Effector memory CD4-positive, alpha-beta T cell (primary cell): ENCODE measurements at regions not wholly inside any gene's neighbourhood (a gene's known extent, or its start where the extent isn't known, plus 50 kb on each side); places are given as distances from the start of the nearest gene placed in this dataset.

ENCODE experiments used
- DNase-seq, 3 donors: peaks; one replicate each; pipeline ENCODE4 v3.0.0-alpha.2; 2020
- H3K27ac ChIP-seq: 2 replicates; pipeline ENCODE4 v1.7.0; 2013; ENCODE audit warnings: mild to moderate bottlenecking, low read length, moderate library complexity; ENCODE audit not compliant: insufficient read depth, poor library complexity, severe bottlenecking
- H3K27me3 ChIP-seq: replicated peaks from 2 replicates; pipeline ENCODE4 v1.7.0; 2013; ENCODE audit warnings: mild to moderate bottlenecking, low read length; ENCODE audit not compliant: insufficient read depth, control insufficient read depth, poor library complexity, severe bottlenecking
- H3K36me3 ChIP-seq: 2 replicates; pipeline ENCODE4 v1.7.0; 2013; ENCODE audit warnings: mild to moderate bottlenecking, low read length, moderate library complexity; ENCODE audit not compliant: control insufficient read depth, insufficient read depth
- H3K4me1 ChIP-seq: 2 replicates; pipeline ENCODE4 v1.7.0; 2013; ENCODE audit warnings: low read length, mild to moderate bottlenecking; ENCODE audit not compliant: control insufficient read depth, insufficient read depth, poor library complexity, severe bottlenecking
- H3K4me3 ChIP-seq: 2 replicates; pipeline ENCODE4 v1.7.0; 2013; ENCODE audit warnings: low read length, low read depth, mild to moderate bottlenecking; ENCODE audit not compliant: insufficient read depth, poor library complexity, severe bottlenecking
- H3K9me3 ChIP-seq: 2 replicates; pipeline ENCODE4 v1.7.0; 2013; ENCODE audit warnings: mild to moderate bottlenecking, low read length, moderate library complexity; ENCODE audit not compliant: control insufficient read depth

DNA sequence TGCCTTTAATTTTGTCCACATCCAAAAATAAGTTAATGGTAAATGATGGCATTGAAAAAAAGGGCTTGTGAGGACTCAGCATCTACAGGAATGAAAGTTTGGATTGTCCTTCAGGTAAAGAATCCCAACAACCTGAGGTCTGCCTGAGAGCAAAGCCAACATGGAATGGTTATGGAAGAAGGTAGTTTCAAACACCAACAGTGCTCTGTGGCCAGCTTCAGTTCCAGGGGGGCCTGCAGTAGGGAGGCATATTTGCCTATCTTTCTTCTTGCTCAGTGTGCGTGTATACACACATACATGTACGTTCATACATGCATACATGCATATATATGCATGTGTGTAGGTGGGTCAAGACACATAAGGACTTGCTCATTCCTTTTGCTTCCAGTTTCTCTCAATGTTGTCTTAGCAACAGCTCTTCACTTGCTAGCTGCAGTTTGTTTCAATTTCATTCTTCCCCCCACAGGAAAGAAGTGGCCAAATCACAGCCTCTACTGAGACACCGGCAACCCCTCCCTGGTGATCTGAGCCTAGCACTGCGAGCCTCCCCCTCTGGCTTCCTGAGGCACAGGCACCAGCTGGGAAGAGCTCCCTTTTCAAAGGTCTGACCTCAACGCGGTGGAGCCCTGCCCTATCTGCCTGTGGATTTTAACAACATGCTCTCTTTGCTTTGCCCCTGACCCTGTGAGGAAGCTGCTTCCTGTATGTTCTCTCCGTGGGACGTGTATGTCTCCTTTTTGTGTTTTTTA is 146.2 kb downstream of the KLF13 start:
- H3K27me3 ChIP-seq = no peaks in the 10 kb centered on the region
- H3K4me3 ChIP-seq = peak overlapping the region; percentile 41
- H3K36me3 ChIP-seq = no peaks in the 10 kb centered on the region
- peak in 1 of 3 donors; percentile 27 for DNase-seq
- no peaks in the 10 kb centered on the region for H3K9me3 ChIP-seq
- H3K27ac ChIP-seq = peak overlapping the region; percentile 54
- peaks cover 27% of the 10 kb centered on the region for H3K4me1 ChIP-seq

DNA sequence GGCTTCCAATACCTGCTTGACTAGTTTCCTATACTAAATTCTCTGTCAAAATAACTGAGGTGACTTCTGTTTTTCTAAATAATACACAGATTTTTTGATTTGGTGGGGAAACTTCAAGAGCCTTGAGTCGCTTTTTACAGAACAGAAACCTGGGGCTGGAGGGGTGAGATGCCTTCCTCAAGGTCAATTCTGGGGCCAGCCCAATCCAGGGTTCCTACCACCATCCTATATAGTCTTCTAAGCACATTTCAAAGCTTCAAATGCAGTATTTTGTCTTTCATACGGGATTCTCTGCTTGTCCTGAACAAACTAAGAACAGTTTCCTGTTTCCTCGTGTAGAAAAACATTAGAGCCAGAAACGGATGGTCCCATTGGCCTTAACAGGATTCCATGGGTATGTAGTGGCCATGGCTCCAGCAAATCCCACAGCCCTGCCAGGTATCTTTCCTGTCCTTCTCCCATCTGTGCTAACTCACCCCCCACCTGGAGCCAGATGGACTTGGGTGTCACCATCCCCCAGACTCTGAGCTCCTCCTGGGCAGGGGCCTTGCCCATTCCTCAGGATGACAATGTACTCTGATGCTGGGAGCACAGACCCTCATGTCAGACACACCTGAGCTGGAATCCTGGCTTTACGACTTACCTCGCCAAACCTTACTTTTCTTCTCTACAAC is 146.9 kb downstream of the KLF13 start:
- H3K4me3 ChIP-seq = peak overlapping the region; percentile 41
- H3K27me3 ChIP-seq = no peaks in the 10 kb centered on the region
- H3K36me3 ChIP-seq = no peaks in the 10 kb centered on the region
- DNase-seq = no peak
- H3K27ac ChIP-seq = peak overlapping the region; percentile 54
- H3K4me1 ChIP-seq = peaks cover 27% of the 10 kb centered on the region
- no peaks in the 10 kb centered on the region for H3K9me3 ChIP-seq

DNA sequence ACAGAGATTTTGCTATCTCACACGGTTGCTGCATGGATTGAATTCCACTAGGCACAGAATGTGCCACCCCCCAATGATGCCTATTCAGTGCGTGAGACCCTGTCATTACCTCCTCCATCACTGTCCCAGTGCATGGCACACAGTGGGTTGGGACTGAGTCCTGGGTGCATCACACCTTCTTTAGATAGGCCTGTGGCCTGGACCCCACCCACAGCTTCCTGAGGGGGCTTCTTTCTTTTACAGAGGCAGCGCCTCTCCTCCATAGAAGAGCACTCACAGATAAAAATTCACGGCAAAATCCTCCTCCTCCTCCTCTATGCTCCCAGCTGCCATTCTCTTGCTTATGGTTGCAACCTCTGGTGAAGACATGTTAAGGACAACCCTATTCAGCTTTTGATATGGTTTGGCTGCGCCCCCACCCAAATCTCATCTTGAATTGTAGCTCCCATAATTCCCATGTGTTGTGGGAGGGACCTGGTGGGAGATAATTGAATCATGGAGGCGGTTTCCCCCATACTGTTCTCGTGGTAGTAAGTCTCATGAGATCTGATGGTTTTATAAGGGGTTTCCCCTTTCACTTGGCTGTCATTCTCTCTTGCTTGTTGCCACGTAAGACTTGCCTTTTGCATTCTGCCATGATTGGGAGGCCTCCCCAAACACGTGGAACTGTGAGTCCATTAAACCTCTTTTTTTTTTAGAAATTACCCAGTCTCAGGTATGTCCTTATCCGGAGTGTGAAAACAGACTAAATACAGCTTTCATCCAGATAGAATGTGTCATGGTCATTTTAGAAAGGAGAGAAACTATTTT is 147.6 kb downstream of the KLF13 start:
- Histone ChIP-seq H3K27ac (peak overlapping the region; percentile 54), H3K4me3 (no peak overlapping the region), H3K4me1 (peaks cover 27% of the 10 kb centered on the region), H3K36me3 (no peaks in the 10 kb centered on the region), H3K9me3 (no peaks in the 10 kb centered on the region), H3K27me3 (no peaks in the 10 kb centered on the region)
- DNase-seq = no peak

DNA sequence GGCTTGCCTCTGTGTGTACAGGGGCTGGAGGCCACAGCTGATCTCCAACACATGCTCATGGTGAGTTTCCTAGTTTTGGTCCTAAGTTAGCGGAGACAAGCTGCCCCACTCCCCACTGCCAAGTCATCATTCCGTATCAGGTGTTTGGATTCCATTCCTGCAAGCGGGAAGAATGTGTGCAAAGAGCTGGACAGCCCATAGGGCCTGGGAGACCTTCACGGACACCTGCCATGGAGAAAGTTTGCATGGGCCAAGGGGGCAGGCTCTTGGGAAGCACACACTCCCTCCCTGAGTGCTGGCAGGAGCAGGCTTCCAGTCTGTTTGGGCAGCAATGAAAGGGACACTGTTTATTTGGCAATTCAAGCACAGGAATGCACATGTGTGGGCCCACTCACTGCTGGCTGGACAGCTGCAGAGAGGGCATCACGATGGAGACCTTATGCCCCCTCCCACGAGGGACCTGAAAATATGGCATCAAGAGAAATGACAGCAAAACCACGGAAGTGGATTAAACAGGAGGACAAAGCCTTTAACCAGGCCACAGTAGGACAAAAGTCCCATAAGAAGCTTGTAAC is 149.7 kb downstream of the KLF13 start:
- H3K27ac ChIP-seq = no peak overlapping the region
- no peak overlapping the region for H3K4me3 ChIP-seq
- H3K4me1 ChIP-seq = peaks cover 27% of the 10 kb centered on the region
- no peaks in the 10 kb centered on the region for H3K9me3 ChIP-seq
- H3K27me3 ChIP-seq = no peaks in the 10 kb centered on the region
- no peaks in the 10 kb centered on the region for H3K36me3 ChIP-seq
- no peak for DNase-seq

DNA sequence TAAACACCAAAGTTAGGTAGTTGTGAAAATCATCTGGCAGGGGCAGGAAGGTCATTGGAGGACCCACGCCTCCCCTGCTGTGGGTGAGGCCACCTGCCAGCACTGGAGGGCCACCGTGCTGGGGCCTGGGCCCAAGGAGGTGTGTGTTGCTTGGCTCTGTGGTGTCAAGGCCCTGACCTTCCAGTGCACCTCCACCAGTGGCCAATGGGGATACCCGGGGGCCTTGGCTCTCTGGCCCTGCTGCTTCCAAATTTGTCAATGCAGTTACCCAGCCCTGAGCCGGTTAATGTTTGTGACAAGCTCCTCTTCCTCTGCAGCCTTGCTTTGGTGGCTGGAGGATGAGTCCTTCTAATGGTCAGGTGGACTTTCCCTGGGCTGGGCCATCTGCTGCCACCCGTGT is 150.2 kb downstream of the KLF13 start:
- no peak overlapping the region for H3K4me3 ChIP-seq
- no peak for DNase-seq
- H3K4me1 ChIP-seq = peaks cover 27% of the 10 kb centered on the region
- H3K36me3 ChIP-seq = no peaks in the 10 kb centered on the region
- H3K27me3 ChIP-seq = no peaks in the 10 kb centered on the region
- H3K9me3 ChIP-seq = no peaks in the 10 kb centered on the region
- no peak overlapping the region for H3K27ac ChIP-seq

DNA sequence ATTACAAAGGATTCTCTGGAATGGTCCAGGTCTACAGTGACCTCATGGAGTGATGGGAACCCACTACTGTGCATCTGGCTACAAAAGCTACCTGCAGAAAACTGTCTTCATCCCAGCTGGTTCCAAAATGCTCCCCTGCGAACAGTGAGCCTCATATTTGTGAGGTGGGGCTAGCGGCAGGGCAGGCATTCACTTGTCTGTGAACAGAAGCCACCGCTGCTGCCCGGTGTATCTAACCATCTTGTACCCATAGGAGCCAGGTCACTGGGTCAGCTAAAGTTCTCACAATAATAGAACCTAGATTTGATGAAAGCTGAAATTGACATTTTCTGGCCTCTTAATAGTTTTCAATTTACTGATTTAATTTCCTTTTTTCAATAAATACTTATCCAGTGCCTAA is 150.7 kb downstream of the KLF13 start:
- Histone ChIP-seq H3K27ac (no peak overlapping the region), H3K27me3 (no peaks in the 10 kb centered on the region), H3K4me3 (no peak overlapping the region), H3K9me3 (no peaks in the 10 kb centered on the region), H3K36me3 (no peaks in the 10 kb centered on the region), H3K4me1 (peaks cover 26% of the 10 kb centered on the region)
- no peak for DNase-seq

DNA sequence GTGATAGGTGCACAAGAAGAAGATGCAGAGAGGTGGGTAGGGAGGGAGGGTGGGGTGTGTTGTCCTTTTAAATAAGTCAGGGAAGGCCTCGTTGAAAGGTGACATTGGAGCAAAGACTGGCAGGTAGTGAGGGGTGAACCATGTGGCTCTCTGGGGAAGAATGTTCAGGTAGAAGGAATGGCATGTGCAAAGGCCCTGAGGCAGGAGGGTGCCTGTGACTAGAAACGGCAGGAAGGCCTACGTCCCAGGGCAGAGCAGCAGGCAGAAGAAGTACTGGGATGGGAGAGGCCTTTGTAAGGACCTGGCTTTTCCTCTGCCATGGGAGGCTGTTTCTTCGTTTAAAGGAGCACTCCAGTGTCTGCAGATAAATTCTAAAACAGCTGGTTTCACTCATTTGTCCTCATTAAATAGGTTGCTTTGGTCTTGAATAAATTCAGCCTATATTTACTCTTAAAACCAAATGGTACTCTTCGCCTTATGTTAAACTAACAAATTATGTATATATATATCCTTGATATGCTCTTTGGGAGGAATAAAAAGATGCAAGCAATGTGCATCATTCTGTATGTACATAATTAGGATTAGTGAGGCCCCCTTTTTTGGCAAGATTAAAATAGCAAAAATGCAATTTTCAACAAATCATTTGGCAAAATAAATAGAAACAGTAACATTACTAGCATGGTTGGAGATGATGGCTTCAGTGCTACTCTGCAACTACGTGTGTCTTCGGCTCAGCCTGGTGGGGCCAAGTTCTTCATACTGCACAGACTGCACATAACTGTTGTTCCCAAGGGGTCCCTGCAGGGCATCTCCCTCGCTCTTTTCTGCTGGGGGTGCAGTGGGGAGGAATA is 151.4 kb downstream of the KLF13 start:
- Histone ChIP-seq H3K4me1 (peaks cover 24% of the 10 kb centered on the region), H3K27me3 (no peaks in the 10 kb centered on the region)

DNA sequence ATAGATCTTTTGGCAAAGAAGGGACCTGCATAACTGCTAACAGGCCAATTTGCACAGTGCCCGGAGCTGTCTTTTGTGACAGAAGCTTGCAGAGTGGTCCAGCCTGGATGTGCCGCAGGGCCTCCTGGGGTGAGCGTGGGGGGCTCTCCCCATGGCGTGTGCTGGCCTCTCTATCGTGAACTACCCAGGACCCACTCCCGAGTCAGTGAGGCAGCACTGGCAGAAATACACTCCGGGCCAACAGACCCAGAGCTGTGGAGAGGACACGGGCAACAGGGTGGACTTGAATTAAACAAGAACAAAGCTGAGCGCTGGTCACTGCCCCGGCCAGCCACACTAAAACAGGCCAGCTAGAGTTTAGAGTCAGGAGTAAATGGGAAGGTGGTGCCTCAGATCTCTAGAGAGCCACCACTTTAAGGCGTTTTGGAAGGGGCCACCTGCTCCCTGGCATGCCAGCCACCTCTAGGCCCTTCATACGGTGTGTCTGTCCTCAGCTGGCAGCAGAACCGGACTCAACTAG is 152.1 kb downstream of the KLF13 start:
- Histone ChIP-seq H3K27ac (no peak overlapping the region), H3K4me3 (no peak overlapping the region), H3K27me3 (no peaks in the 10 kb centered on the region), H3K9me3 (no peaks in the 10 kb centered on the region), H3K4me1 (peaks cover 17% of the 10 kb centered on the region), H3K36me3 (no peaks in the 10 kb centered on the region)
- no peak for DNase-seq

More for the DNA sequence above, 151.4 kb downstream of the KLF13 start:
- H3K36me3 ChIP-seq = no peaks in the 10 kb centered on the region
- no peak overlapping the region for H3K4me3 ChIP-seq
- no peak overlapping the region for H3K27ac ChIP-seq
- no peaks in the 10 kb centered on the region for H3K9me3 ChIP-seq
- DNase-seq = no peak

DNA sequence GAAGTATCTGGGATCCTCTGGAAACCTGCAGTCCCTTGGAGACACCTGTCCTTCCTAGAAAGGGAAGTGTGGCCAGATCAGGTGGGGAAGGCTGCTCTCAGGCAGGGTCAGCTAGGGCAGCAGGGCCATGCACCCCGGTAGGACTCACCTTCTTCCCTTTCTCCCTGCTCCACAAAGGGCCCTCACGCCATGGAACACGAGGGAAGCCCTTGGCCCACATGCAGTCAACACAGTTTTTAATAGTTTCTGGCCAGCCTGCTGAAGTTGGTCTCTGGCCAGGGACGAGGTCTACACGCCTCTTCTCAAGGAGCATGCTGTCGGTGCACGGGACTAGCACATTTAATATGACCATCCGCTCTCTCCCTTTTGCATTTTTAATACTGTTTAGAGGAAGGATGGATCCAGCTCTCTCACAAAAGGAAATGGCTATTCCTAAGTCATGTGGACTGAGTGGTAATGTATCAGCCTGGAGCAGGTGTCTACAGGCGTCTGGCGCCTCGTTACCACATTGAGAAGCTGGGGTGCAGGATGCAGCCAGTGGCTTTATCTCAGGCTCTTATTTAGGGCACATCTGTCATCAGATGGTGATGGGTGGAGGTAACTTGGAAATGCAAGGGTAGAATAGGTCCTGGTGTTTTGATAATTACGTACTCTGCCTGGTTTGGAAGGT is 153.9 kb downstream of the KLF13 start:
- no peaks in the 10 kb centered on the region for H3K36me3 ChIP-seq
- peaks cover 16% of the 10 kb centered on the region for H3K4me1 ChIP-seq
- H3K9me3 ChIP-seq = no peaks in the 10 kb centered on the region
- H3K27ac ChIP-seq = no peak overlapping the region
- DNase-seq = no peak
- no peak overlapping the region for H3K4me3 ChIP-seq
- H3K27me3 ChIP-seq = no peaks in the 10 kb centered on the region
